Activated naive CD8-positive, alpha-beta T cell treated with anti-CD3 and anti-CD28 coated beads, Interleukin-2, amount 10 ng/mL, durations not matched to agents 7 days and 5 days (primary cell): ENCODE measurements at regions not wholly inside any gene's neighbourhood (a gene's known extent, or its start where the extent isn't known, plus 50 kb on each side); places are given as distances from the start of the nearest gene placed in this dataset.
A peak's percentile ranks its signal among the peaks of the same experiment; 100 is the strongest.

Experiments used
- ATAC-seq: fragments of 150-1000 bp; cut with Tn5 transposase; one replicate; pipeline ENCODE4 v1.10.0; 2021; ENCODE audit warnings: low read depth, moderate library complexity
- POLR2A ChIA-PET: fragments of 350-600 bp; sonication (Branson Sonifier 250); formaldehyde crosslinking; loops from one replicate; lab custom pipeline; 2021; ENCODE audit warnings: antibody characterized with exemption; lab: Charles Lee
- DNase-seq: peaks from one replicate; pipeline ENCODE4 v3.0.0; 2021
- H3K27ac Mint-ChIP-seq: one replicate; pipeline ENCODE4 v1.8.0; 2022; ENCODE audit warnings: mild to moderate bottlenecking, mixed read lengths
- H3K27me3 Mint-ChIP-seq: one replicate; pipeline ENCODE4 v1.8.0; 2022; ENCODE audit warnings: mild to moderate bottlenecking, moderate library complexity, mixed read lengths
- H3K36me3 Mint-ChIP-seq: one replicate; pipeline ENCODE4 v1.8.0; 2021; ENCODE audit warnings: mild to moderate bottlenecking, mixed read lengths
- H3K4me1 Mint-ChIP-seq: one replicate; pipeline ENCODE4 v1.8.0; 2021; ENCODE audit warnings: mixed read lengths
- H3K4me3 Mint-ChIP-seq: one replicate; pipeline ENCODE4 v1.8.0; 2022; ENCODE audit warnings: mild to moderate bottlenecking, moderate library complexity, mixed read lengths
- H3K9me3 Mint-ChIP-seq: one replicate; pipeline ENCODE4 v1.8.0; 2021; ENCODE audit warnings: mixed read lengths

GRCh38 chr18:5651736-5652135, 107.9 kb upstream of the EPB41L3 start:
- H3K9me3 Mint-ChIP-seq: no peaks in the 10 kb centered on the region

GRCh38 chr18:5649439-5649838, 105.6 kb upstream of the EPB41L3 start:
- Mint-ChIP-seq H3K36me3 (no peaks in the 10 kb centered on the region), H3K27me3 (no peaks in the 10 kb centered on the region), H3K4me1 (no peaks in the 10 kb centered on the region), H3K27ac (no peak overlapping the region), H3K9me3 (no peaks in the 10 kb centered on the region), H3K4me3 (no peak overlapping the region)
- ATAC-seq (no peak), DNase-seq (no peak)
- POLR2A ChIA-PET: no interaction called here

More at GRCh38 chr18:5651736-5652135, 107.9 kb upstream of the EPB41L3 start:
- ATAC-seq (no peak), DNase-seq (no peak)
- H3K27me3 Mint-ChIP-seq: no peaks in the 10 kb centered on the region
- no peak overlapping the region for H3K4me3 Mint-ChIP-seq
- no peaks in the 10 kb centered on the region for H3K4me1 Mint-ChIP-seq
- no peak overlapping the region for H3K27ac Mint-ChIP-seq
- H3K36me3 Mint-ChIP-seq: no peaks in the 10 kb centered on the region
- POLR2A ChIA-PET: no interaction called here

GRCh38 chr18:5646739-5647138, 102.9 kb upstream of the EPB41L3 start:
- Mint-ChIP-seq H3K4me3 (no peak overlapping the region), H3K4me1 (no peaks in the 10 kb centered on the region), H3K9me3 (no peaks in the 10 kb centered on the region), H3K27me3 (no peaks in the 10 kb centered on the region), H3K27ac (no peak overlapping the region), H3K36me3 (no peaks in the 10 kb centered on the region)
- no peak for DNase-seq
- ATAC-seq: no peak
- POLR2A ChIA-PET: no interaction called here

GRCh38 chr18:5643288-5643687, 99.5 kb upstream of the EPB41L3 start:
- Mint-ChIP-seq H3K9me3 (no peaks in the 10 kb centered on the region), H3K36me3 (no peaks in the 10 kb centered on the region), H3K27ac (no peak overlapping the region), H3K4me3 (no peak overlapping the region), H3K27me3 (peaks cover 8% of the 10 kb centered on the region), H3K4me1 (no peaks in the 10 kb centered on the region)
- DNase-seq (no peak), ATAC-seq (no peak)
- POLR2A ChIA-PET: no interaction called here

GRCh38 chr18:5640939-5641338, 97.1 kb upstream of the EPB41L3 start:
- DNase-seq: no peak
- H3K4me3 Mint-ChIP-seq: no peak overlapping the region
- H3K27ac Mint-ChIP-seq: no peak overlapping the region
- no peaks in the 10 kb centered on the region for H3K4me1 Mint-ChIP-seq
- ATAC-seq: no peak
- no peaks in the 10 kb centered on the region for H3K36me3 Mint-ChIP-seq
- POLR2A ChIA-PET: no interaction called here
- peaks cover 12% of the 10 kb centered on the region for H3K27me3 Mint-ChIP-seq
- H3K9me3 Mint-ChIP-seq: no peaks in the 10 kb centered on the region

GRCh38 chr18:5639131-5639530, 95.3 kb upstream of the EPB41L3 start:
- ATAC-seq: no peak

GRCh38 chr18:5632041-5632440, 88.2 kb upstream of the EPB41L3 start:
- Mint-ChIP-seq H3K36me3 (no peaks in the 10 kb centered on the region), H3K4me3 (no peak overlapping the region), H3K4me1 (peaks cover 6% of the 10 kb centered on the region), H3K27me3 (peaks cover 23% of the 10 kb centered on the region), H3K9me3 (no peaks in the 10 kb centered on the region), H3K27ac (no peak overlapping the region)
- no peak for DNase-seq
- POLR2A ChIA-PET: no interaction called here
- no peak for ATAC-seq

More at GRCh38 chr18:5639131-5639530, 95.3 kb upstream of the EPB41L3 start:
- POLR2A ChIA-PET: no interaction called here
- no peaks in the 10 kb centered on the region for H3K9me3 Mint-ChIP-seq
- no peak overlapping the region for H3K4me3 Mint-ChIP-seq
- H3K27ac Mint-ChIP-seq: no peak overlapping the region
- peaks cover 12% of the 10 kb centered on the region for H3K27me3 Mint-ChIP-seq
- no peaks in the 10 kb centered on the region for H3K36me3 Mint-ChIP-seq
- H3K4me1 Mint-ChIP-seq: no peaks in the 10 kb centered on the region
- DNase-seq: no peak

GRCh38 chr18:5630900-5631413, 87.2 kb upstream of the EPB41L3 start:
- Mint-ChIP-seq H3K9me3 (no peaks in the 10 kb centered on the region), H3K4me1 (peaks cover 6% of the 10 kb centered on the region), H3K4me3 (peak overlapping the region; percentile 43), H3K36me3 (no peaks in the 10 kb centered on the region), H3K27me3 (peaks cover 23% of the 10 kb centered on the region), H3K27ac (no peak overlapping the region)
- DNase-seq (no peak), ATAC-seq (no peak)
- POLR2A ChIA-PET: no interaction called here

- peak; percentile 54 for DNase-seq
- Mint-ChIP-seq H3K9me3 (no peaks in the 10 kb centered on the region), H3K27ac (no peak overlapping the region), H3K27me3 (peaks cover 23% of the 10 kb centered on the region), H3K36me3 (no peaks in the 10 kb centered on the region), H3K4me1 (peaks cover 6% of the 10 kb centered on the region), H3K4me3 (peak overlapping the region; percentile 80)
- POLR2A ChIA-PET: no interaction called here
- ATAC-seq: peak; percentile 84
Measured at GRCh38 chr18:5630057-5630899, 86.5 kb upstream of the EPB41L3 start.

- ATAC-seq: peak; percentile 12
- H3K9me3 Mint-ChIP-seq: no peaks in the 10 kb centered on the region
- POLR2A ChIA-PET: interaction anchor here (0.6 kb wide), 1 partner anchor 391 kb away, joined by 3 read pairs; no protein-coding TSS in a partner anchor
- H3K27ac Mint-ChIP-seq: no peak overlapping the region
- peak overlapping the region; percentile 80 for H3K4me3 Mint-ChIP-seq
- peaks cover 6% of the 10 kb centered on the region for H3K4me1 Mint-ChIP-seq
- H3K36me3 Mint-ChIP-seq: no peaks in the 10 kb centered on the region
- H3K27me3 Mint-ChIP-seq: peaks cover 23% of the 10 kb centered on the region
- DNase-seq: peak; percentile 45
Measured at GRCh38 chr18:5628512-5629255, 84.9 kb upstream of the EPB41L3 start.

- Mint-ChIP-seq H3K4me1 (peaks cover 6% of the 10 kb centered on the region), H3K4me3 (peak overlapping the region; percentile 61), H3K27me3 (peaks cover 27% of the 10 kb centered on the region), H3K27ac (no peak overlapping the region), H3K36me3 (no peaks in the 10 kb centered on the region), H3K9me3 (no peaks in the 10 kb centered on the region)
- no peak for ATAC-seq
- DNase-seq: no peak
- POLR2A ChIA-PET: no interaction called here
Measured at GRCh38 chr18:5627776-5628511, 84.1 kb upstream of the EPB41L3 start.

GRCh38 chr18:5626130-5626880, 82.5 kb upstream of the EPB41L3 start:
- Mint-ChIP-seq H3K27me3 (peaks cover 20% of the 10 kb centered on the region), H3K4me1 (peaks cover 6% of the 10 kb centered on the region), H3K4me3 (no peak overlapping the region), H3K36me3 (no peaks in the 10 kb centered on the region), H3K9me3 (no peaks in the 10 kb centered on the region), H3K27ac (no peak overlapping the region)
- POLR2A ChIA-PET: no interaction called here
- ATAC-seq (no peak), DNase-seq (no peak)
